ENCODE measurements at regions not wholly inside any gene's neighbourhood (a gene's known extent, or its start where the extent isn't known, plus 50 kb on each side); places are given as distances from the start of the nearest gene placed in this dataset.

DNA sequence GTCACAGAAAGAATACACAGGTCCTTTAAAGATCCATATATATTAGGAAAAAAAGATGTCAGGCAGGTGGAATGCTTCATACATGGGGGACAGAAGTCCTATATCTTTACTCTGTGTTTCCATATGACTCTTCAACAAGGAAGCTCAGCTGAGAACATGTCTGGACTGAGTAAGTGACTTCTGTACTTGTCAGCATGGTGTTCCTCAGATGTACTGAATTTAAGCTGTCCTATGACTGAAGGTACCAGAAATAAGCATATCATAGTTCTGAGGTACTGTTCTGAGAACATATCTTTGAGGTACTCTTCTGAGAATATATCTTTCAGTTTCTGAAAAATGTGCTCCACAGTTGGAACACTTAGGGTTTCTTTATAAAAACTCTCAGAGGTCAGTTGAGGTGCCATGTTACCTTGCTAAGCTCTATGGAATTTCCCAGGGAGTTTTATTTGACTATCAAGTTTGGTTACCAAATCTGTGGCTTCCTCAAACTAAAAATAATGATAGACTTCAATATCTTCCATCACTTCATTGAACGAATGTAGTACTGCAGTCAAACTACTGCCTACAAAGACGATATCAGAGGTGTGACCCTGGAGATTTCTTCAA, 597.2 kb upstream of the GNPDA2 start:
- no peak overlapping the region for H3K4me3 Mint-ChIP-seq
- Histone ChIP-seq H3K36me3 (ENCODE audit: insufficient read depth, low read length) (no peaks in the 10 kb centered on the region), H3K27me3 (ENCODE audit: insufficient read depth, low read length, poor library complexity, severe bottlenecking) (no peaks in the 10 kb centered on the region), H3K9me3 (ENCODE audit: low read length) (no peaks in the 10 kb centered on the region), H3K27ac (ENCODE audit: low read depth, low read length) (no peak overlapping the region), H3K4me1 (ENCODE audit: insufficient read depth, low read length) (no peaks in the 10 kb centered on the region), H3K4me3 (ENCODE audit: low read length) (no peak overlapping the region)
- no peaks in the 10 kb centered on the region for H3K27me3 Mint-ChIP-seq
- no peak overlapping the region for H3K27ac Mint-ChIP-seq
- H3K9me3 Mint-ChIP-seq = peaks cover 7 to 35% (median 14%) of the 10 kb centered on the region in 5 donors
- no peak for DNase-seq
- ChIA-PET CTCF (no interaction called here), POLR2A (no interaction called here)
- H3K4me1 Mint-ChIP-seq = no peaks in the 10 kb centered on the region
- H3K36me3 Mint-ChIP-seq = no peaks in the 10 kb centered on the region

DNA sequence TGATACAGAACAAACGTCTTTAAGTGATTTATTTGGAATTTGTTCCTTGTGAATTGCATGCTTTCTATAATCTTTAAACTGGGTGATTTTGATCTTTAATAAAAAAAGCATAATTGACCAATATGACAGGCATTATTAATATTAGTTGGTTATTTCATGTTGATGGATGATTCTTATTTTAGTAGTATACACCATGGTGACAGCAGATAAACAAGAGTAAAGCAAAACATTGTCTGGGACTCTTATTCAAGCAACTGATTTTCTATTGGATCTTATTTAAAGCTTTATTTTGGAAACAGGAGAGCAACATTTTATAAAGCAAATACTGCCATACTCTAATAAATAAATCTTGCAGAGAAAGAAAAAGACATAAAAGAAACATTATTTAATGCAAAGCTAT, 591.4 kb upstream of the GNPDA2 start:
- no peak overlapping the region for H3K27ac ChIP-seq (ENCODE audit: low read depth, low read length)
- ChIA-PET POLR2A (no interaction called here), CTCF (no interaction called here)
- H3K4me3 ChIP-seq (ENCODE audit: low read length) = no peak overlapping the region
- no peaks in the 10 kb centered on the region for H3K9me3 ChIP-seq (ENCODE audit: low read length)
- H3K4me1 Mint-ChIP-seq = no peaks in the 10 kb centered on the region
- no peaks in the 10 kb centered on the region for H3K36me3 Mint-ChIP-seq
- DNase-seq = no peak
- peaks cover 10 to 34% (median 16%) of the 10 kb centered on the region in 5 donors for H3K9me3 Mint-ChIP-seq
- no peak overlapping the region for H3K27ac Mint-ChIP-seq
- H3K27me3 Mint-ChIP-seq = no peaks in the 10 kb centered on the region
- H3K4me1 ChIP-seq (ENCODE audit: insufficient read depth, low read length) = no peaks in the 10 kb centered on the region
- no peaks in the 10 kb centered on the region for H3K27me3 ChIP-seq (ENCODE audit: insufficient read depth, low read length, poor library complexity, severe bottlenecking)
- H3K36me3 ChIP-seq (ENCODE audit: insufficient read depth, low read length) = no peaks in the 10 kb centered on the region
- no peak overlapping the region for H3K4me3 Mint-ChIP-seq

DNA sequence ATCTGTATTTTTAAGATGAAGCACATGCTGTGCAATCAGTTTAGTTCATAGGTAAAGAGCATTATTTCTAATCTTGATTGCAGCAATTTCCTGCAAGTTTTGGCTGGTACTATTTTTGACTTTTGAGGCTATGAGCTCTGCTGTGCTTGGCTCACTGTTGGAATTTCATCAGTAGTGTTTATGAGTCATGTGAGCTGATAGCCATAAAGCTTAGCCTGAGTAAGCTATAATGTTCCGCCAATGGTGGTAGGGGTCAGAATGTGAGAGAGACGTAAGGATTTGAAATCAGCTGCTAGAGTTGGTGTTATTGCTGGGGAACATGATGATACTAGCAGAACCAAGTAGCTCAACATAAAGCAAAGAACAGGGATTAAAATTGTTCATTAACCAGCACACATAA, 590.9 kb upstream of the GNPDA2 start:
- no peak for DNase-seq
- H3K36me3 ChIP-seq (ENCODE audit: insufficient read depth, low read length) = no peaks in the 10 kb centered on the region
- Mint-ChIP-seq H3K4me1 (no peaks in the 10 kb centered on the region), H3K9me3 (peaks cover 10 to 34% (median 18%) of the 10 kb centered on the region in 5 donors), H3K36me3 (no peaks in the 10 kb centered on the region), H3K27me3 (no peaks in the 10 kb centered on the region), H3K4me3 (no peak overlapping the region), H3K27ac (no peak overlapping the region)
- H3K27ac ChIP-seq (ENCODE audit: low read depth, low read length) = no peak overlapping the region
- ChIA-PET POLR2A (no interaction called here), CTCF (no interaction called here)
- H3K27me3 ChIP-seq (ENCODE audit: insufficient read depth, low read length, poor library complexity, severe bottlenecking) = no peaks in the 10 kb centered on the region
- H3K4me3 ChIP-seq (ENCODE audit: low read length) = no peak overlapping the region
- H3K9me3 ChIP-seq (ENCODE audit: low read length) = no peaks in the 10 kb centered on the region
- no peaks in the 10 kb centered on the region for H3K4me1 ChIP-seq (ENCODE audit: insufficient read depth, low read length)

DNA sequence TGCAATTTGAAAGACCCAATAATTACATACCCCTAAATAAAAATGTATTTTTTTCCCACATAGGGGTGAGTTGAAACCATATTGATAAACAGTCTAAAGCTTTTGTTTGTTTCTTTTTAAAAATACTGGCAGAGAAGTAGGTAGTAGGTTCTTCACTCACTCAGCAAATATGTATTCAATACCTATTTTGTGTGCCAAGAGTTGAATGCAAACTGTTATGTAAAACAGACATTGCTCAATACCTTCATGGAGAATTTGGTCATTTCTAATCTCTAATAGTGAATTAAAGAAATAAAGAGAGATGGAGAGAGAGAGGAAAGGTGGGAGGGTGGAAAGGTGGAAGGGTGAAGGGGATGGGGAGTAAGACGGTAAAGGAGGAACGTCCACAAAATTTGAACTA, 589.9 kb upstream of the GNPDA2 start:
- Mint-ChIP-seq H3K27me3 (no peaks in the 10 kb centered on the region), H3K4me1 (no peaks in the 10 kb centered on the region), H3K36me3 (no peaks in the 10 kb centered on the region), H3K9me3 (peaks cover 12 to 37% (median 21%) of the 10 kb centered on the region in 5 donors), H3K27ac (no peak overlapping the region), H3K4me3 (no peak overlapping the region)
- ChIA-PET CTCF (no interaction called here), POLR2A (no interaction called here)
- H3K27ac ChIP-seq (ENCODE audit: low read depth, low read length) = no peak overlapping the region
- no peaks in the 10 kb centered on the region for H3K27me3 ChIP-seq (ENCODE audit: insufficient read depth, low read length, poor library complexity, severe bottlenecking)
- H3K36me3 ChIP-seq (ENCODE audit: insufficient read depth, low read length) = no peaks in the 10 kb centered on the region
- no peak overlapping the region for H3K4me3 ChIP-seq (ENCODE audit: low read length)
- no peak for DNase-seq
- H3K4me1 ChIP-seq (ENCODE audit: insufficient read depth, low read length) = no peaks in the 10 kb centered on the region
- no peaks in the 10 kb centered on the region for H3K9me3 ChIP-seq (ENCODE audit: low read length)

DNA sequence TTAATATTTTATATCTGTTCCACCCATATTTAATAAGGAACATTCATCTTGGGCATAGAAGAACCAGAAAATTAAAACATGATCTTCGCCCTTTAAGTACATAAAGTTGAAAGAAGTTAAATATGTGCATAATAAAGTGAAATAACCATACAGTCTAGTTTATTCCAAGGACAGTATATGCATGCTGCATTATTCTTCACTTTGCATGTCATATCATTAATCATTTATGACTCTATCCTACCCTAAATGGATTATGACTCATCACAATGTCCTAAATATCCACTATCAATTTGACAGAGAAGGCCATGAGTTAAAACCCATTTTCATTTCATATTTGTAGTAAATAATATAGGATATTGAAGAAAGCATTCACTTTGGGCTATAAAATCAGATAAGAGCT, 576.5 kb upstream of the GNPDA2 start:
- Mint-ChIP-seq H3K9me3 (peaks cover 5 to 40% (median 9%) of the 10 kb centered on the region in 5 donors), H3K27ac (no peak overlapping the region), H3K36me3 (no peaks in the 10 kb centered on the region), H3K4me3 (no peak overlapping the region), H3K4me1 (no peaks in the 10 kb centered on the region), H3K27me3 (no peaks in the 10 kb centered on the region)
- CTCF ChIA-PET = no interaction called here
- POLR2A ChIA-PET = no interaction called here
- no peaks in the 10 kb centered on the region for H3K27me3 ChIP-seq (ENCODE audit: insufficient read depth, low read length, poor library complexity, severe bottlenecking)
- no peaks in the 10 kb centered on the region for H3K36me3 ChIP-seq (ENCODE audit: insufficient read depth, low read length)
- no peak for DNase-seq
- no peaks in the 10 kb centered on the region for H3K4me1 ChIP-seq (ENCODE audit: insufficient read depth, low read length)
- H3K27ac ChIP-seq (ENCODE audit: low read depth, low read length) = no peak overlapping the region
- H3K4me3 ChIP-seq (ENCODE audit: low read length) = no peak overlapping the region
- no peaks in the 10 kb centered on the region for H3K9me3 ChIP-seq (ENCODE audit: low read length)

DNA sequence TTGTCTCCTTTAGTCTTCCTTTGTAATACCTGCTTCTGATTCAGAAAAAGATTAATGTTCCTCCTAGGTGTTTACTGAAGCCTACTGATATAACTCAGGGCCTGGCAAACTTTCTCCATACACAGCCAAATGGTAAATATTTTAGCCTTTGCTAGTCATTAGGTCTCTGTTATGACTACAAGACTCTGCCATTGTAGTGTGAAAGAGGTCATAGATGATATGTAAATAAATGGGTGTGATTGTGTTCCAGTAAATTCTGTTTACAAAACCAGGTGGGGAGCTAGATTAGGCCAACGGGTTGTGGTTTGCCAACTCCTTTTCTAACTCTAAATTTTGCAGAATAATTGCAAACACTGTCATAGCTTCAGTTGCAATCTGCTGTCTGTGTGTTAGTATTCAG, 568.1 kb upstream of the GNPDA2 start:
- POLR2A ChIA-PET = no interaction called here
- CTCF ChIA-PET = no interaction called here
- Mint-ChIP-seq H3K4me1 (no peaks in the 10 kb centered on the region), H3K27ac (no peak overlapping the region), H3K4me3 (no peak overlapping the region), H3K36me3 (no peaks in the 10 kb centered on the region), H3K27me3 (no peaks in the 10 kb centered on the region), H3K9me3 (peaks cover 5 to 29% (median 15%) of the 10 kb centered on the region in 5 donors)
- Histone ChIP-seq H3K27ac (ENCODE audit: low read depth, low read length) (no peak overlapping the region), H3K36me3 (ENCODE audit: insufficient read depth, low read length) (no peaks in the 10 kb centered on the region), H3K27me3 (ENCODE audit: insufficient read depth, low read length, poor library complexity, severe bottlenecking) (no peaks in the 10 kb centered on the region), H3K4me1 (ENCODE audit: insufficient read depth, low read length) (no peaks in the 10 kb centered on the region), H3K4me3 (ENCODE audit: low read length) (no peak overlapping the region), H3K9me3 (ENCODE audit: low read length) (no peaks in the 10 kb centered on the region)
- no peak for DNase-seq

DNA sequence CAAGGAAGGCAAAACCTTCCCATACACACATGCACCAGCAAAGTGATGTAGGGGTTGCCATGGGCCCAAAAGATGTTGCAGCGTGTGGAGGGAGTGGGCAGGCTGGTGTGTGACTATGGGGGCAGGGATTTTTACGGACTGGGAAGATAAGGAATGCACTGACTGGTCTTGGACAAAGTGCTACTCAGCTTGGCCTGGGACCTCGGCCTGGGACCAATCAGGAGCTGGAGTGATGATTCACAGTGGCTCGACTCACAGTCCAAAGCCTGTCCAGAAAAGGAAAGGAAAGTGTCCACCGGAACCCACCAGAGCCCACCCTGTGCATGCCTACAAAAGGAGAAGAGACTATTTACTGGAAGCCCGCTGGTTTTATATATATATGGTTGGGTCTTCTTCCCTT, 567.0 kb upstream of the GNPDA2 start:
- H3K36me3 Mint-ChIP-seq = no peaks in the 10 kb centered on the region
- no peak overlapping the region for H3K27ac Mint-ChIP-seq

DNA sequence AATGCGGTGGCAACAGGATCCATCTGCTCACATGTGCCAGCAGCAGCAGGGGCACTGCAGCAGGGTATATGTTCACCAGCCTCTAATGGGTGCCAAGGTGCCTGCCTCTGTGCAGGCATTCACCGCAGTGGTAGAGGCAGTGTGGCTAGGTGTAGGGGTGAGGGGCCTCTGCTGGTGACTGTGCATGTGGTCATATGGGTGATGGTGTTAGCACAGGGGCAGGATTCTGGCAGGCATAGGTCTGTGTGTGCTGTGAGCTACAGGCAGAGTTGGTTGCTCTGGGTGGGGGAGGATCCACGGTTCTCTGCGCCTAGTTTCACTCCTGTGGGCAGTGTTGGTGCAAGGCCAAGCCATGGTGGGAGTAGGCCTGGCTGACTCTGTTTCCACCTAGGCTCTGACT, 566.5 kb upstream of the GNPDA2 start:
- H3K9me3 ChIP-seq (ENCODE audit: low read length) = no peaks in the 10 kb centered on the region
- no peaks in the 10 kb centered on the region for H3K36me3 ChIP-seq (ENCODE audit: insufficient read depth, low read length)
- H3K9me3 Mint-ChIP-seq = peaks cover 5 to 31% (median 15%) of the 10 kb centered on the region in 5 donors
- CTCF ChIA-PET = no interaction called here
- no peaks in the 10 kb centered on the region for H3K36me3 Mint-ChIP-seq
- POLR2A ChIA-PET = no interaction called here
- no peak overlapping the region for H3K27ac Mint-ChIP-seq
- no peak overlapping the region for H3K4me3 ChIP-seq (ENCODE audit: low read length)
- H3K27me3 Mint-ChIP-seq = no peaks in the 10 kb centered on the region
- H3K4me3 Mint-ChIP-seq = no peak overlapping the region
- H3K27ac ChIP-seq (ENCODE audit: low read depth, low read length) = no peak overlapping the region
- no peaks in the 10 kb centered on the region for H3K4me1 Mint-ChIP-seq
- DNase-seq = no peak
- no peaks in the 10 kb centered on the region for H3K4me1 ChIP-seq (ENCODE audit: insufficient read depth, low read length)
- H3K27me3 ChIP-seq (ENCODE audit: insufficient read depth, low read length, poor library complexity, severe bottlenecking) = no peaks in the 10 kb centered on the region

More for the DNA sequence above, 567.0 kb upstream of the GNPDA2 start:
- Histone ChIP-seq H3K27me3 (ENCODE audit: insufficient read depth, low read length, poor library complexity, severe bottlenecking) (no peaks in the 10 kb centered on the region), H3K9me3 (ENCODE audit: low read length) (no peaks in the 10 kb centered on the region), H3K4me3 (ENCODE audit: low read length) (no peak overlapping the region), H3K27ac (ENCODE audit: low read depth, low read length) (no peak overlapping the region), H3K4me1 (ENCODE audit: insufficient read depth, low read length) (no peaks in the 10 kb centered on the region), H3K36me3 (ENCODE audit: insufficient read depth, low read length) (no peaks in the 10 kb centered on the region)
- no peaks in the 10 kb centered on the region for H3K27me3 Mint-ChIP-seq
- ChIA-PET POLR2A (no interaction called here), CTCF (no interaction called here)
- no peak for DNase-seq
- peaks cover 5 to 34% (median 15%) of the 10 kb centered on the region in 5 donors for H3K9me3 Mint-ChIP-seq
- no peaks in the 10 kb centered on the region for H3K4me1 Mint-ChIP-seq
- no peak overlapping the region for H3K4me3 Mint-ChIP-seq

Data from CD8-positive, alpha-beta memory T cell (primary cell).